ENCODE measurements at regions not wholly inside any gene's neighbourhood (a gene's known extent, or its start where the extent isn't known, plus 50 kb on each side); places are given as distances from the start of the nearest gene placed in this dataset.

GRCh38 chr6:125519367-125519766 lies 217.6 kb upstream of the HDDC2 start:
- TF ChIP-seq, protein P1, sequence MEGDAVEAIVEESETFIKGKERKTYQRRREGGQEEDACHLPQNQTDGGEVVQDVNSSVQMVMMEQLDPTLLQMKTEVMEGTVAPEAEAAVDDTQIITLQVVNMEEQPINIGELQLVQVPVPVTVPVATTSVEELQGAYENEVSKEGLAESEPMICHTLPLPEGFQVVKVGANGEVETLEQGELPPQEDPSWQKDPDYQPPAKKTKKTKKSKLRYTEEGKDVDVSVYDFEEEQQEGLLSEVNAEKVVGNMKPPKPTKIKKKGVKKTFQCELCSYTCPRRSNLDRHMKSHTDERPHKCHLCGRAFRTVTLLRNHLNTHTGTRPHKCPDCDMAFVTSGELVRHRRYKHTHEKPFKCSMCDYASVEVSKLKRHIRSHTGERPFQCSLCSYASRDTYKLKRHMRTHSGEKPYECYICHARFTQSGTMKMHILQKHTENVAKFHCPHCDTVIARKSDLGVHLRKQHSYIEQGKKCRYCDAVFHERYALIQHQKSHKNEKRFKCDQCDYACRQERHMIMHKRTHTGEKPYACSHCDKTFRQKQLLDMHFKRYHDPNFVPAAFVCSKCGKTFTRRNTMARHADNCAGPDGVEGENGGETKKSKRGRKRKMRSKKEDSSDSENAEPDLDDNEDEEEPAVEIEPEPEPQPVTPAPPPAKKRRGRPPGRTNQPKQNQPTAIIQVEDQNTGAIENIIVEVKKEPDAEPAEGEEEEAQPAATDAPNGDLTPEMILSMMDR (conservative IDR thresholded peaks at IDR 0.05; ENCODE audit: low read depth, low read length) = no peak
- no peak for TF ChIP-seq EZH2 (IDR thresholded peaks at IDR 0.05; ENCODE audit: borderline replicate concordance, low read depth, low read length, poor library complexity, severe bottlenecking)
